RWPE2 (cell line): ENCODE measurements at regions not wholly inside any gene's neighbourhood (a gene's known extent, or its start where the extent isn't known, plus 50 kb on each side); places are given as distances from the start of the nearest gene placed in this dataset.

ENCODE experiments used
- ATAC-seq: fragments of 200-7000 bp; cut with Tn5 transposase; 3 replicates; pipeline ENCODE4 v1.9.1; 2021; ENCODE audit warnings: low read depth
- DNase-seq: peaks from one replicate; pipeline ENCODE4 v3.0.0-alpha.2; 2020; ENCODE audit warnings: low spot score
- H3K27ac ChIP-seq: fragments of 450-650 bp; 2 replicates; pipeline ENCODE4 v1.5.1; 2017; ENCODE audit warnings: mild to moderate bottlenecking; ENCODE audit not compliant: poor library complexity, severe bottlenecking
- H3K27me3 ChIP-seq: fragments of 250-450 bp; sonication (Bioruptor Pico); 2 replicates; pipeline ENCODE4 v1.5.1; 2021; ENCODE audit warnings: mild to moderate bottlenecking, moderate library complexity; ENCODE audit not compliant: insufficient read depth, poor library complexity, severe bottlenecking
- H3K36me3 ChIP-seq: fragments of 250-450 bp; sonication (Bioruptor Pico); 2 replicates; pipeline ENCODE4 v1.5.1; 2020; ENCODE audit warnings: low read depth, mild to moderate bottlenecking, moderate library complexity
- H3K4me1 ChIP-seq: fragments of 250-450 bp; sonication (Bioruptor Pico); 2 replicates; pipeline ENCODE4 v1.5.1; 2021; ENCODE audit warnings: mild to moderate bottlenecking, moderate library complexity; ENCODE audit not compliant: insufficient read depth, poor library complexity, severe bottlenecking
- H3K4me3 ChIP-seq: fragments of 250-450 bp; sonication (Bioruptor Pico); 2 replicates; pipeline ENCODE4 v1.5.1; 2021; ENCODE audit warnings: mild to moderate bottlenecking, moderate library complexity; ENCODE audit not compliant: severe bottlenecking
- H3K9me3 ChIP-seq: fragments of 250-450 bp; sonication (Bioruptor Pico); 2 replicates; pipeline ENCODE4 v1.5.1; 2021; ENCODE audit warnings: mild to moderate bottlenecking, moderate library complexity; ENCODE audit not compliant: severe bottlenecking
- TF ChIP-seq, protein P1 (sequence below): fragments of 450-650 bp; IDR thresholded peaks from one replicate; pipeline ENCODE4 v1.5.1; 2017; ENCODE audit warnings: mild to moderate bottlenecking, moderate library complexity; ENCODE audit not compliant: poor library complexity, severe bottlenecking

GRCh38 chr12:74608231-74608775 lies 70.7 kb downstream of the ATXN7L3B start:
- Histone ChIP-seq H3K4me3 (no peak overlapping the region), H3K4me1 (no peaks in the 10 kb centered on the region), H3K27ac (no peak overlapping the region), H3K27me3 (peaks cover 4% of the 10 kb centered on the region), H3K36me3 (no peaks in the 10 kb centered on the region), H3K9me3 (no peaks in the 10 kb centered on the region)
- no peak for DNase-seq
- TF ChIP-seq, protein P1, sequence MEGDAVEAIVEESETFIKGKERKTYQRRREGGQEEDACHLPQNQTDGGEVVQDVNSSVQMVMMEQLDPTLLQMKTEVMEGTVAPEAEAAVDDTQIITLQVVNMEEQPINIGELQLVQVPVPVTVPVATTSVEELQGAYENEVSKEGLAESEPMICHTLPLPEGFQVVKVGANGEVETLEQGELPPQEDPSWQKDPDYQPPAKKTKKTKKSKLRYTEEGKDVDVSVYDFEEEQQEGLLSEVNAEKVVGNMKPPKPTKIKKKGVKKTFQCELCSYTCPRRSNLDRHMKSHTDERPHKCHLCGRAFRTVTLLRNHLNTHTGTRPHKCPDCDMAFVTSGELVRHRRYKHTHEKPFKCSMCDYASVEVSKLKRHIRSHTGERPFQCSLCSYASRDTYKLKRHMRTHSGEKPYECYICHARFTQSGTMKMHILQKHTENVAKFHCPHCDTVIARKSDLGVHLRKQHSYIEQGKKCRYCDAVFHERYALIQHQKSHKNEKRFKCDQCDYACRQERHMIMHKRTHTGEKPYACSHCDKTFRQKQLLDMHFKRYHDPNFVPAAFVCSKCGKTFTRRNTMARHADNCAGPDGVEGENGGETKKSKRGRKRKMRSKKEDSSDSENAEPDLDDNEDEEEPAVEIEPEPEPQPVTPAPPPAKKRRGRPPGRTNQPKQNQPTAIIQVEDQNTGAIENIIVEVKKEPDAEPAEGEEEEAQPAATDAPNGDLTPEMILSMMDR = no peak
- ATAC-seq = no peak

DNA sequence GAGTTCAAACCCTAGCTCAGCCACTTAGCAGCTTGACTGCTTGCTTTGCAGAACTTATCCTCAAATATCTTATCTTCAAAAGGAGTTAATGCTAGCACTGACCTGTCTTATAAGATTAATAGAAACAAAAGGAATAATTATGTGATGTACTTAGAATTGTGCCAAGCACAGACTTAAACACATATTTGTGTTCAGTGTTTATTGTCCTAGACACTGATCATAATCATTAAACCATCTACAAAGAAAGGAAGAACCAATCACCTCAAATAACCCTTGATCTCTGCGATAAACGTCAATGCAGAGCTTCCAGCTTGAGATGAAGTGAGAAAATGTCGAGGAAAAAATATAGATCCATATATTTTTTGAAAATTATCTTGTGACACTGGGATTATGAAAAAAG lies 73.1 kb downstream of the ATXN7L3B start:
- Histone ChIP-seq H3K4me1 (no peaks in the 10 kb centered on the region), H3K4me3 (no peak overlapping the region), H3K27ac (no peak overlapping the region), H3K36me3 (no peaks in the 10 kb centered on the region), H3K27me3 (peaks cover 4% of the 10 kb centered on the region), H3K9me3 (no peaks in the 10 kb centered on the region)
- ATAC-seq (no peak), DNase-seq (no peak)
- TF ChIP-seq, protein P1 = no peak

DNA sequence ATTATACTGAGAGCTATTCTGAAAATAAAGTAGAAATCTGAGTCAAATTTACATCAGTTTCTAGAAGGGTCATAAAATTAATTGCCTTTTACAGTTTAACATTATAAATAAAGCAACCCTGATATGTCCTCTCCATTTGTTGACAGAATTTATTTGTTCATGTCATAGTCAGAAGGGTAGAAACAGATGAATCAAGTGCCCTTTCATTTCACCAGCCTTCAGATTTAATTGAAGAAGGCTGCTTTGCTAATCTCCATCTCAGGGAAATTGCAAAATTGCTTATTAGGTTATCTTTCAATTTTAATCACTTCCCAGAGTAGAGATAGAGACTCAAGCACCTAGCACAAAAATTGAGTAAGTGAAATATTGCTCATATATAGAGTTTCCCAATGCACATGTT lies 76.8 kb downstream of the ATXN7L3B start:
- DNase-seq (no peak), ATAC-seq (no peak)
- Histone ChIP-seq H3K4me1 (no peaks in the 10 kb centered on the region), H3K27me3 (no peaks in the 10 kb centered on the region), H3K4me3 (no peak overlapping the region), H3K9me3 (no peaks in the 10 kb centered on the region), H3K36me3 (no peaks in the 10 kb centered on the region), H3K27ac (no peak overlapping the region)
- TF ChIP-seq, protein P1 = no peak

DNA sequence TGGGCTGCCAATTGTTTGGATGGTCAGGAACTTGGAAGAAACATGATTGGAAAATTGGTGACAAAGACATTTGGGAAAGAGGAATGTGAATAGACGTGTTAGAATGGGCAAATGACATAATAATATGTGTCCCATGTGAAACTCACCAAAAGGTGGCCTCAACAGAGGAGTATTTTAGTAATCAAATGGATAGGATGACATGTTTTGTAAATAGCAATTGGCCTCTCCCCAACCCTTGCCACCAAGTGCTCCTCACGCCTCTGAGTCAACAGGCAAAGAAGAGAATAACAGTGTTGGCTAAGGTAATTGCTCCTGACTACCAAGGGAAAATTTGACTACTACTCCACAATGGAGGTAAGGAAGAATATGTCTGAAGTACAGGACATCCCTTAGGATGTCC lies 81.4 kb downstream of the ATXN7L3B start:
- DNase-seq (no peak), ATAC-seq (no peak)
- TF ChIP-seq, protein P1 = no peak
- Histone ChIP-seq H3K4me3 (no peak overlapping the region), H3K4me1 (no peaks in the 10 kb centered on the region), H3K27me3 (no peaks in the 10 kb centered on the region), H3K27ac (no peak overlapping the region), H3K9me3 (no peaks in the 10 kb centered on the region), H3K36me3 (no peaks in the 10 kb centered on the region)

DNA sequence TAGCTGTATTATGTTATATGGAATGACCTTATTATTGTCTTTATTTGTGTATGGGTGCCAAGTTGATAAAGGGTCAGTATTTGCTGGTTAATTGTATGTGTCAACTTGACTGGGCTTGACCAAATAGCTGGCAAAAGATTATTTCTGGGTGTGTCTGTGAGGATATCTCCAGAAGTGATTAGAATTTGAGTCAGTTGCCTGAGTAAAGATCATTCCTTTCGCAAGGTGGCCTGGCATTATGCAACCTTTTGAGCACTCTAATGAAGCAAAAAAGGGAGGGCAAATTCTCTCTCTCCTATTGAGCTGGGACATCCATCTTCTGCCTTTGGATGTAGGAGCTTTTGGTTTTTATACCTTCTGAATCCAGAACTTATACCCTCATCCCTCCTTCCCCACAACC lies 82.2 kb downstream of the ATXN7L3B start:
- TF ChIP-seq, protein P1 = no peak
- no peak overlapping the region for H3K4me3 ChIP-seq
- no peaks in the 10 kb centered on the region for H3K27me3 ChIP-seq
- DNase-seq (no peak), ATAC-seq (peak; percentile 52; the same call in 2 of the 3 replicates)
- no peaks in the 10 kb centered on the region for H3K36me3 ChIP-seq
- no peak overlapping the region for H3K27ac ChIP-seq
- H3K4me1 ChIP-seq = no peaks in the 10 kb centered on the region
- no peaks in the 10 kb centered on the region for H3K9me3 ChIP-seq
